A549 (cell line): ENCODE measurements at regions not wholly inside any gene's neighbourhood (a gene's known extent, or its start where the extent isn't known, plus 50 kb on each side); places are given as distances from the start of the nearest gene placed in this dataset.

Experiments
- ATAC-seq, 2 experiments: fragments of 200-7000 bp in 1 of 2; fragments of >200 bp in 1 of 2; cut with Nextera tagmentation in 1 of 2; cut with Tn5 transposase in 1 of 2; 3 replicates each; pipeline versions ENCODE4 v1.8.0 to v1.9.1; 2018 to 2020; ENCODE audit warnings: mild to moderate bottlenecking in 1 of 2, moderate library complexity in 1 of 2
- CTCF ChIA-PET: fragments of 300-600 bp; sonication (Branson Sonifier 250); formaldehyde crosslinking; extraction: SDS; loops from one replicate; lab custom pipeline; 2021; ENCODE audit warnings: antibody characterized with exemption, inconsistent platforms; lab: Yijun Ruan, JAX
- POLR2A ChIA-PET: fragments of 350-600 bp; formaldehyde crosslinking; extraction: SDS; loops from one replicate; lab custom pipeline; 2021; ENCODE audit warnings: antibody characterized with exemption, inconsistent platforms; lab: Yijun Ruan, JAX
- DNase-seq, 2 experiments: peaks; one replicate each; pipeline versions ENCODE4 v3.0.0 to v3.0.0-alpha.2; 2011 to 2016; ENCODE audit warnings: low read depth in 1 of 2, low spot score in 1 of 2
- FAIRE-seq: peaks from 2 replicates; lab custom pipeline; 2011; peaks lifted over from hg19 to GRCh38; lab: Jason Lieb, UNC
- H3K27ac ChIP-seq, 2 experiments: fragments of >200 bp; sonication (Bioruptor Twin); formaldehyde crosslinking; 3 replicates each; pipeline ENCODE4 v1.5.1; 2016 to 2017
- H3K4me1 ChIP-seq: fragments of >200 bp; sonication (Bioruptor Twin); formaldehyde crosslinking; 3 replicates; pipeline ENCODE4 v1.6.1; 2016
- H3K4me2 ChIP-seq: fragments of >200 bp; sonication (Bioruptor Twin); formaldehyde crosslinking; 3 replicates; pipeline ENCODE4 v1.6.1; 2016
- H3K4me3 ChIP-seq: fragments of >200 bp; sonication (Bioruptor Twin); formaldehyde crosslinking; 3 replicates; pipeline ENCODE4 v1.5.1; 2016
- H3K9me3 ChIP-seq: fragments of >200 bp; sonication (Bioruptor Twin); formaldehyde crosslinking; 3 replicates; pipeline ENCODE4 v1.6.1; 2016
- CBX2 ChIP-seq: fragments of 200-600 bp; sonication (generic); IDR thresholded peaks from 2 replicates; pipeline ENCODE4 v1.6.1; 2016; ENCODE audit warnings: low read depth, mild to moderate bottlenecking, borderline replicate concordance
- CBX8 ChIP-seq: fragments of 200-600 bp; sonication (generic); IDR thresholded peaks from 2 replicates; pipeline ENCODE4 v1.6.1; 2016
- CEBPB ChIP-seq, 2 experiments: fragments of >200 bp in 1 of 2; sonication (Bioruptor Twin) in 1 of 2; formaldehyde crosslinking in 1 of 2; IDR thresholded peaks; 2 replicates each; pipeline ENCODE4 v1.6.1; 2012 to 2016
- CHD2 ChIP-seq: fragments of 150-350 bp; IDR thresholded peaks from 2 replicates; pipeline ENCODE4 v1.6.1; 2014; ENCODE audit warnings: low read length; ENCODE audit not compliant: partially characterized antibody
- CHD4 ChIP-seq: fragments of 200-600 bp; sonication (generic); IDR thresholded peaks from 2 replicates; pipeline ENCODE4 v1.6.1; 2016; ENCODE audit warnings: antibody characterized with exemption, mild to moderate bottlenecking, borderline replicate concordance
- EP300 ChIP-seq, 2 experiments: fragments of >200 bp; sonication (Bioruptor Twin); formaldehyde crosslinking; IDR thresholded peaks; 2 replicates in 1 of 2; 3 replicates in 1 of 2; pipeline ENCODE4 v1.6.1; 2016 to 2017
- ESRRA ChIP-seq: fragments of 150-350 bp; IDR thresholded peaks from 2 replicates; pipeline ENCODE4 v1.6.1; 2014; ENCODE audit warnings: mild to moderate bottlenecking, low read length, borderline replicate concordance
- FOSL2 ChIP-seq, 2 experiments: fragments of 450-650 bp in 1 of 2; fragments of >200 bp in 1 of 2; sonication (Bioruptor Twin) in 1 of 2; formaldehyde crosslinking; IDR thresholded peaks; 2 replicates each; pipeline versions ENCODE4 v1.5.0 to v1.6.1; 2016 to 2020; ENCODE audit warnings: mild to moderate bottlenecking in 1 of 2, moderate library complexity in 1 of 2
- GATA3 ChIP-seq: IDR thresholded peaks from 2 replicates; pipeline ENCODE4 v1.6.1; 2012; ENCODE audit warnings: borderline replicate concordance
- HOXA7 ChIP-seq: fragments of 250-450 bp; sonication (Bioruptor Pico); IDR thresholded peaks from 2 replicates; pipeline ENCODE4 v1.5.0; 2020; ENCODE audit warnings: mild to moderate bottlenecking, moderate library complexity
- HOXB5 ChIP-seq: fragments of 250-450 bp; sonication (Bioruptor Pico); IDR thresholded peaks from 2 replicates; pipeline ENCODE4 v1.5.0; 2020; ENCODE audit warnings: mild to moderate bottlenecking, moderate library complexity
- JUNB ChIP-seq: fragments of >200 bp; sonication (Bioruptor Twin); formaldehyde crosslinking; IDR thresholded peaks from 2 replicates; pipeline ENCODE4 v1.6.1; 2016
- MAFK ChIP-seq: fragments of 450-650 bp; IDR thresholded peaks from 2 replicates; pipeline ENCODE4 v1.6.1; 2014; ENCODE audit not compliant: partially characterized antibody
- MAZ ChIP-seq: fragments of 150-350 bp; IDR thresholded peaks from 2 replicates; pipeline ENCODE4 v1.6.1; 2014; ENCODE audit warnings: antibody characterized with exemption, low read depth, low read length, borderline replicate concordance
- NPAS2 ChIP-seq: fragments of 250-450 bp; sonication (Bioruptor Pico); IDR thresholded peaks from 2 replicates; pipeline ENCODE4 v1.8.0; 2022; ENCODE audit warnings: mild to moderate bottlenecking, moderate library complexity, borderline replicate concordance
- NR3C1 ChIP-seq: fragments of >200 bp; sonication (Bioruptor Twin); formaldehyde crosslinking; IDR thresholded peaks from 3 replicates; pipeline ENCODE4 v1.6.1; 2017
- PHF8 ChIP-seq: fragments of 200-600 bp; sonication (generic); IDR thresholded peaks from 2 replicates; pipeline ENCODE4 v1.6.1; 2016; ENCODE audit warnings: low read depth, mild to moderate bottlenecking, antibody characterized with exemption, moderate library complexity, borderline replicate concordance
- RAD21 ChIP-seq, 2 experiments: fragments of >200 bp in 1 of 2; sonication (Bioruptor Twin) in 1 of 2; formaldehyde crosslinking in 1 of 2; IDR thresholded peaks in 1 of 2; conservative IDR thresholded peaks in 1 of 2; 2 replicates in 1 of 2; 3 replicates in 1 of 2; pipeline ENCODE4 v1.6.1; 2012 to 2018; ENCODE audit warnings: inconsistent platforms in 1 of 2
- RARB ChIP-seq: fragments of 250-450 bp; sonication (Bioruptor Pico); IDR thresholded peaks from 2 replicates; pipeline ENCODE4 v1.8.0; 2021; ENCODE audit warnings: mild to moderate bottlenecking, moderate library complexity
- REST ChIP-seq: fragments of 200-600 bp; sonication (generic); IDR thresholded peaks from 2 replicates; pipeline ENCODE4 v1.6.1; 2016; ENCODE audit warnings: antibody characterized with exemption, mild to moderate bottlenecking, moderate library complexity
- SMC3 ChIP-seq: fragments of >200 bp; sonication (Bioruptor Twin); formaldehyde crosslinking; IDR thresholded peaks from 3 replicates; pipeline ENCODE4 v1.6.1; 2018; ENCODE audit warnings: inconsistent platforms
- SREBF2 ChIP-seq: fragments of 450-650 bp; IDR thresholded peaks from 2 replicates; pipeline ENCODE4 v1.6.1; 2014; ENCODE audit warnings: mild to moderate bottlenecking, moderate library complexity
- TFCP2L1 ChIP-seq: fragments of 250-450 bp; sonication (Bioruptor Pico); IDR thresholded peaks from 2 replicates; pipeline ENCODE4 v1.5.0; 2021; ENCODE audit warnings: mild to moderate bottlenecking
- TP53 ChIP-seq: fragments of 250-450 bp; sonication (Bioruptor Pico); IDR thresholded peaks from 2 replicates; pipeline ENCODE4 v1.5.0; 2021; ENCODE audit warnings: mild to moderate bottlenecking, moderate library complexity
- ZSCAN20 ChIP-seq: fragments of 250-450 bp; sonication (Bioruptor Pico); IDR thresholded peaks from 2 replicates; pipeline ENCODE4 v1.8.0; 2022; ENCODE audit warnings: mild to moderate bottlenecking, moderate library complexity
- WGBS: methylation state at CpG from one replicate; pipeline ENCODE4 v1.1.6; 2017; ENCODE audit errors: missing lambda C conversion rate; 5-methylcytosine and 5-hydroxymethylcytosine counted together
- TF ChIP-seq, protein P1 (sequence below): fragments of >200 bp; sonication (Bioruptor Twin); formaldehyde crosslinking; IDR thresholded peaks from 3 replicates; pipeline ENCODE4 v1.6.1; 2016

GRCh38 chr4:137701401-137701800 is 169.1 kb upstream of the PCDH18 start:
- no peak for FAIRE-seq
- Histone ChIP-seq H3K4me1 (no peaks in the 10 kb centered on the region), H3K9me3 (no peaks in the 10 kb centered on the region), H3K27ac (no peak overlapping the region), H3K4me3 (no peak overlapping the region), H3K4me2 (no peak overlapping the region)
- CTCF ChIA-PET: no interaction called here
- WGBS: 61% methylated on average over 1 of the region's 1 CpG
- POLR2A ChIA-PET: no interaction called here
- TF ChIP-seq SREBF2 (no peak), CHD2 (no peak), MAZ (no peak), CHD4 (no peak), NPAS2 (no peak), NR3C1 (no peak), ZSCAN20 (no peak), CBX2 (no peak), CEBPB (IDR thresholded peaks at IDR 0.05) (no peak), TP53 (CRISPR knock-in tag) (no peak), SMC3 (no peak), HOXB5 (CRISPR knock-in tag) (no peak), GATA3 (no peak), RAD21 (conservative IDR thresholded peaks at IDR 0.05 in 1 of 2, IDR thresholded peaks at IDR 0.05 in 1 of 2) (no peak), FOSL2 (IDR thresholded peaks at IDR 0.05) (no peak), FOSL2 (CRISPR knock-in tag; IDR thresholded peaks at IDR 0.05) (no peak), PHF8 (no peak), JUNB (no peak)
- DNase-seq: no peak
- no peak for ATAC-seq

GRCh38 chr4:137700751-137701150 is 168.5 kb upstream of the PCDH18 start:
- no peak for DNase-seq
- H3K4me1 ChIP-seq: no peaks in the 10 kb centered on the region
- WGBS: 38% methylated on average over 4 of the region's 4 CpGs
- H3K4me3 ChIP-seq: no peak overlapping the region
- TF ChIP-seq ESRRA: no peak
- no peak for TF ChIP-seq RARB
- no peak for TF ChIP-seq PHF8
- TF ChIP-seq HOXA7 (CRISPR knock-in tag): no peak
- no peak for TF ChIP-seq CHD2
- TF ChIP-seq ZSCAN20: no peak
- TF ChIP-seq NPAS2: no peak
- TF ChIP-seq EP300 (IDR thresholded peaks at IDR 0.05): no peak
- no peak for TF ChIP-seq MAFK
- no peak for TF ChIP-seq GATA3
- TF ChIP-seq, protein P1, sequence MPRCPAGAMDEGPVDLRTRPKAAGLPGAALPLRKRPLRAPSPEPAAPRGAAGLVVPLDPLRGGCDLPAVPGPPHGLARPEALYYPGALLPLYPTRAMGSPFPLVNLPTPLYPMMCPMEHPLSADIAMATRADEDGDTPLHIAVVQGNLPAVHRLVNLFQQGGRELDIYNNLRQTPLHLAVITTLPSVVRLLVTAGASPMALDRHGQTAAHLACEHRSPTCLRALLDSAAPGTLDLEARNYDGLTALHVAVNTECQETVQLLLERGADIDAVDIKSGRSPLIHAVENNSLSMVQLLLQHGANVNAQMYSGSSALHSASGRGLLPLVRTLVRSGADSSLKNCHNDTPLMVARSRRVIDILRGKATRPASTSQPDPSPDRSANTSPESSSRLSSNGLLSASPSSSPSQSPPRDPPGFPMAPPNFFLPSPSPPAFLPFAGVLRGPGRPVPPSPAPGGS: no peak
- no peak for TF ChIP-seq CBX8
- TF ChIP-seq RAD21 (conservative IDR thresholded peaks at IDR 0.05 in 1 of 2, IDR thresholded peaks at IDR 0.05 in 1 of 2): no peak
- no peak for TF ChIP-seq REST
- TF ChIP-seq TFCP2L1 (CRISPR knock-in tag): no peak
- TF ChIP-seq, all 56 proteins: peak for 0
- Histone ChIP-seq H3K27ac (no peak overlapping the region), H3K4me2 (no peak overlapping the region), H3K9me3 (no peaks in the 10 kb centered on the region)
- FAIRE-seq: no peak
- POLR2A ChIA-PET: no interaction called here
- CTCF ChIA-PET: no interaction called here
- ATAC-seq: no peak
